HG03342 (cell line): ENCODE measurements at regions not wholly inside any gene's neighbourhood (a gene's known extent, or its start where the extent isn't known, plus 50 kb on each side); places are given as distances from the start of the nearest gene placed in this dataset.

Experiments
- ATAC-seq: cut with Tn5 transposase; IDR thresholded peaks from one replicate; pipeline ENCODE4 v1.9.1; 2021; ENCODE audit warnings: mild to moderate bottlenecking, moderate library complexity; ENCODE audit not compliant: unreplicated experiment

- no peak for ATAC-seq
Measured at GRCh38 chrX:43493756-43494155, 162.3 kb upstream of the MAOA start.

- ATAC-seq: no peak
Measured at GRCh38 chrX:43500246-43500645, 155.9 kb upstream of the MAOA start.

- no peak for ATAC-seq
Measured at GRCh38 chrX:43500996-43501694, 155.0 kb upstream of the MAOA start.

GRCh38 chrX:43504394-43504793 lies 151.7 kb upstream of the MAOA start:
- no peak for ATAC-seq

GRCh38 chrX:43505769-43506168 lies 150.3 kb upstream of the MAOA start:
- no peak for ATAC-seq

- no peak for ATAC-seq
Measured at GRCh38 chrX:43508694-43509093, 147.4 kb upstream of the MAOA start.

- ATAC-seq: no peak
Measured at GRCh38 chrX:43510209-43510608, 145.9 kb upstream of the MAOA start.

- ATAC-seq: no peak
Measured at GRCh38 chrX:43513085-43513484, 143.0 kb upstream of the MAOA start.

GRCh38 chrX:43514820-43515219 lies 141.3 kb upstream of the MAOA start:
- ATAC-seq: no peak

GRCh38 chrX:43522582-43522981 lies 133.5 kb upstream of the MAOA start:
- ATAC-seq: no peak

- ATAC-seq: no peak
Measured at GRCh38 chrX:43525901-43526610, 130.0 kb upstream of the MAOA start.

GRCh38 chrX:43526878-43527277 lies 129.2 kb upstream of the MAOA start:
- ATAC-seq: no peak

GRCh38 chrX:43527801-43528200 lies 128.3 kb upstream of the MAOA start:
- no peak for ATAC-seq

GRCh38 chrX:43530837-43531236 lies 125.3 kb upstream of the MAOA start:
- no peak for ATAC-seq

GRCh38 chrX:43540318-43540717 lies 115.8 kb upstream of the MAOA start:
- ATAC-seq: no peak

- ATAC-seq: no peak
Measured at GRCh38 chrX:43551590-43551989, 104.5 kb upstream of the MAOA start.

- ATAC-seq: no peak
Measured at GRCh38 chrX:43552156-43552555, 103.9 kb upstream of the MAOA start.

- no peak for ATAC-seq
Measured at GRCh38 chrX:43552703-43553102, 103.4 kb upstream of the MAOA start.

GRCh38 chrX:43553257-43553656 lies 102.8 kb upstream of the MAOA start:
- ATAC-seq: no peak

GRCh38 chrX:43556207-43556606 lies 99.9 kb upstream of the MAOA start:
- no peak for ATAC-seq

- ATAC-seq: no peak
Measured at GRCh38 chrX:43557792-43558191, 98.3 kb upstream of the MAOA start.

GRCh38 chrX:43559644-43560043 lies 96.5 kb upstream of the MAOA start:
- no peak for ATAC-seq
